Panc1 (cell line): ENCODE measurements at regions not wholly inside any gene's neighbourhood (a gene's known extent, or its start where the extent isn't known, plus 50 kb on each side); places are given as distances from the start of the nearest gene placed in this dataset.

Source experiments
- POLR2AphosphoS5 ChIP-seq: IDR thresholded peaks from 2 replicates; pipeline ENCODE4 v1.6.1; 2012; ENCODE audit warnings: mild to moderate bottlenecking, low read depth, low read length, moderate library complexity
- REST ChIP-seq, 2 experiments: IDR thresholded peaks; 2 replicates each; pipeline ENCODE4 v1.6.1; 2011 to 2012; ENCODE audit warnings: low read depth in 2 of 2, control low read depth in 1 of 2, low read length in 1 of 2, mild to moderate bottlenecking in 1 of 2, moderate library complexity in 1 of 2; ENCODE audit not compliant: insufficient read depth in 1 of 2
- TCF7L2 ChIP-seq: IDR thresholded peaks from 2 replicates; pipeline ENCODE4 v1.6.1; 2011; ENCODE audit warnings: mild to moderate bottlenecking, low read depth, low read length, inconsistent platforms
- TF ChIP-seq, protein P1 (sequence below): fragments of 450-650 bp; IDR thresholded peaks from 2 replicates; pipeline ENCODE4 v1.5.1; 2017; ENCODE audit warnings: mild to moderate bottlenecking

DNA sequence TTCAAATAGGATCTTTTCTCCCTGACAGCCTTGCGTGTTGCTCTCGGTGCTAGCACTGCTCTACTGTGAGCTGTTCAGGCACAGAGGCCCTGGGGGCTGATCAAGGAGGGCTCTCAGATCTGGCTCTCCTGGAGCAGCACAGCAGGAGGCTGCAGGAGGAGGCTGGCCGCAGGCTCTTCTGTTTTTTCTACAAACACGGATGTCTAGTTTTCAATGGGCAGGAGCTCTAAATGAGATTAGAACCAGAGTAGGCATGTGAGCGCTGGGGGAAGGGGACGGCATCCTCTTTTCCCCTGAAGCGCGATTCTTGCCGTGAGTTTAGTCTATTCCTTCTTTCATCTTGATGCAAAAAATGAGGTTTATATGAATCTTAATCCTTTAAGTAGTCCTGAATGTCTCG, 61.7 kb upstream of the IRX4 start:
- TF ChIP-seq, protein P1, sequence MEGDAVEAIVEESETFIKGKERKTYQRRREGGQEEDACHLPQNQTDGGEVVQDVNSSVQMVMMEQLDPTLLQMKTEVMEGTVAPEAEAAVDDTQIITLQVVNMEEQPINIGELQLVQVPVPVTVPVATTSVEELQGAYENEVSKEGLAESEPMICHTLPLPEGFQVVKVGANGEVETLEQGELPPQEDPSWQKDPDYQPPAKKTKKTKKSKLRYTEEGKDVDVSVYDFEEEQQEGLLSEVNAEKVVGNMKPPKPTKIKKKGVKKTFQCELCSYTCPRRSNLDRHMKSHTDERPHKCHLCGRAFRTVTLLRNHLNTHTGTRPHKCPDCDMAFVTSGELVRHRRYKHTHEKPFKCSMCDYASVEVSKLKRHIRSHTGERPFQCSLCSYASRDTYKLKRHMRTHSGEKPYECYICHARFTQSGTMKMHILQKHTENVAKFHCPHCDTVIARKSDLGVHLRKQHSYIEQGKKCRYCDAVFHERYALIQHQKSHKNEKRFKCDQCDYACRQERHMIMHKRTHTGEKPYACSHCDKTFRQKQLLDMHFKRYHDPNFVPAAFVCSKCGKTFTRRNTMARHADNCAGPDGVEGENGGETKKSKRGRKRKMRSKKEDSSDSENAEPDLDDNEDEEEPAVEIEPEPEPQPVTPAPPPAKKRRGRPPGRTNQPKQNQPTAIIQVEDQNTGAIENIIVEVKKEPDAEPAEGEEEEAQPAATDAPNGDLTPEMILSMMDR, result no peak
- TF ChIP-seq POLR2AphosphoS5, result no peak
- no peak for TF ChIP-seq REST (IDR thresholded peaks at IDR 0.05; ENCODE audit: insufficient read depth in 1 of 2, low read depth in 2 of 2, low read length in 1 of 2)
- no peak for TF ChIP-seq TCF7L2
